ENCODE measurements at regions not wholly inside any gene's neighbourhood (a gene's known extent, or its start where the extent isn't known, plus 50 kb on each side); places are given as distances from the start of the nearest gene placed in this dataset.

- no peak overlapping the region for H3K4me3 ChIP-seq (ENCODE audit: control insufficient read depth in 2 of 3, extremely low read depth in 1 of 3, insufficient read depth in 2 of 3, low read depth in 1 of 3, low read length in 3 of 3)
- H3K9me3 ChIP-seq (ENCODE audit: control insufficient read depth, low read depth, low read length) = no peaks in the 10 kb centered on the region
- H3K36me3 ChIP-seq (ENCODE audit: control insufficient read depth in 2 of 2, extremely low read depth in 1 of 2, insufficient read depth in 2 of 2, low read length in 2 of 2) = no peaks in the 10 kb centered on the region
- H3K27me3 ChIP-seq (ENCODE audit: control insufficient read depth, extremely low read depth, insufficient read depth, low read length) = no peaks in the 10 kb centered on the region
- no peak for DNase-seq (ENCODE audit: low read depth, low spot score)
- no peaks in the 10 kb centered on the region for H3K4me1 ChIP-seq (ENCODE audit: control insufficient read depth, extremely low read depth, insufficient read depth, low read length)
- no peak overlapping the region for H3K27ac ChIP-seq (ENCODE audit: control insufficient read depth, insufficient read depth, low read length)
- no peaks in the 10 kb centered on the region for H3K79me2 ChIP-seq (ENCODE audit: control insufficient read depth, insufficient read depth, low read length)
- no peak overlapping the region for H2AFZ ChIP-seq (ENCODE audit: control insufficient read depth, low read length)
- no peak for TF ChIP-seq CTCF (optimal IDR thresholded peaks at IDR 0.05 in 1 of 3, IDR thresholded peaks at IDR 0.05 in 1 of 3, conservative IDR thresholded peaks at IDR 0.05 in 1 of 3; ENCODE audit: extremely low read depth in 1 of 3, insufficient read depth in 2 of 3, low read length in 3 of 3)
- no peak for TF ChIP-seq EZH2 (IDR thresholded peaks at IDR 0.05; ENCODE audit: low read length)
- H3K9ac ChIP-seq (ENCODE audit: control insufficient read depth, extremely low read depth, insufficient read depth, low read length) = no peak overlapping the region
- dilution Hi-C loops (cut with MboI; ENCODE audit: extremely low pct_ligation_motif_present, low sequenced_read_pairs) = no loop called here
- no peak for FAIRE-seq
- no peak overlapping the region for H3K4me2 ChIP-seq (ENCODE audit: control insufficient read depth, extremely low read depth, insufficient read depth, low read depth, low read length)
- H3K9me1 ChIP-seq (ENCODE audit: control insufficient read depth, extremely low read depth, insufficient read depth, low read length) = no peaks in the 10 kb centered on the region
- H4K20me1 ChIP-seq (ENCODE audit: control insufficient read depth, extremely low read depth, insufficient read depth, low read length) = no peaks in the 10 kb centered on the region
Observed at GRCh38 chr5:33241802-33242201, 199.0 kb upstream of the TARS1 start.

GRCh38 chr5:33242277-33242676, 198.5 kb upstream of the TARS1 start:
- Histone ChIP-seq H3K27me3 (ENCODE audit: control insufficient read depth, extremely low read depth, insufficient read depth, low read length) (no peaks in the 10 kb centered on the region), H2AFZ (ENCODE audit: control insufficient read depth, low read length) (no peak overlapping the region), H3K9me1 (ENCODE audit: control insufficient read depth, extremely low read depth, insufficient read depth, low read length) (no peaks in the 10 kb centered on the region), H3K9ac (ENCODE audit: control insufficient read depth, extremely low read depth, insufficient read depth, low read length) (no peak overlapping the region), H3K9me3 (ENCODE audit: control insufficient read depth, low read depth, low read length) (no peaks in the 10 kb centered on the region), H3K79me2 (ENCODE audit: control insufficient read depth, insufficient read depth, low read length) (no peaks in the 10 kb centered on the region), H3K27ac (ENCODE audit: control insufficient read depth, insufficient read depth, low read length) (no peak overlapping the region), H3K4me2 (ENCODE audit: control insufficient read depth, extremely low read depth, insufficient read depth, low read depth, low read length) (no peak overlapping the region), H3K4me3 (ENCODE audit: control insufficient read depth in 2 of 3, extremely low read depth in 1 of 3, insufficient read depth in 2 of 3, low read depth in 1 of 3, low read length in 3 of 3) (no peak overlapping the region), H3K36me3 (ENCODE audit: control insufficient read depth in 2 of 2, extremely low read depth in 1 of 2, insufficient read depth in 2 of 2, low read length in 2 of 2) (no peaks in the 10 kb centered on the region), H3K4me1 (ENCODE audit: control insufficient read depth, extremely low read depth, insufficient read depth, low read length) (no peaks in the 10 kb centered on the region), H4K20me1 (ENCODE audit: control insufficient read depth, extremely low read depth, insufficient read depth, low read length) (no peaks in the 10 kb centered on the region)
- FAIRE-seq = no peak
- no peak for DNase-seq (ENCODE audit: low read depth, low spot score)
- no peak for TF ChIP-seq CTCF (optimal IDR thresholded peaks at IDR 0.05 in 1 of 3, IDR thresholded peaks at IDR 0.05 in 1 of 3, conservative IDR thresholded peaks at IDR 0.05 in 1 of 3; ENCODE audit: extremely low read depth in 1 of 3, insufficient read depth in 2 of 3, low read length in 3 of 3)
- TF ChIP-seq EZH2 (IDR thresholded peaks at IDR 0.05; ENCODE audit: low read length) = no peak
- dilution Hi-C loops (cut with MboI; ENCODE audit: extremely low pct_ligation_motif_present, low sequenced_read_pairs) = no loop called here
